Neural cell (in vitro differentiated cells): ENCODE measurements at regions not wholly inside any gene's neighbourhood (a gene's known extent, or its start where the extent isn't known, plus 50 kb on each side); places are given as distances from the start of the nearest gene placed in this dataset.

Source experiments
- CTCF ChIP-seq: fragments of 450-650 bp; IDR thresholded peaks from 2 replicates; pipeline ENCODE4 v1.5.1; 2014; ENCODE audit warnings: antibody characterized with exemption, mild to moderate bottlenecking, moderate library complexity; ENCODE audit not compliant: poor library complexity, severe bottlenecking
- EZH2 ChIP-seq: fragments of 200-600, 300-800 bp; shearing (Covaris generic), sonication (generic); IDR thresholded peaks from 2 replicates; pipeline ENCODE4 v1.6.1; 2014; ENCODE audit warnings: antibody characterized with exemption, low read length, borderline replicate concordance, mild to moderate bottlenecking; ENCODE audit not compliant: insufficient read depth, poor library complexity, severe bottlenecking
- MXI1 ChIP-seq: fragments of 450-650 bp; conservative IDR thresholded peaks from 2 replicates; pipeline ENCODE4 v1.6.1; 2014; ENCODE audit warnings: antibody characterized with exemption, mild to moderate bottlenecking; ENCODE audit not compliant: poor library complexity, severe bottlenecking
- POLR2AphosphoS5 ChIP-seq: IDR thresholded peaks from 2 replicates; pipeline ENCODE4 v1.6.1; 2012
- RAD21 ChIP-seq: fragments of 450-650 bp; conservative IDR thresholded peaks from 2 replicates; pipeline ENCODE4 v1.6.1; 2014; ENCODE audit warnings: antibody characterized with exemption, mild to moderate bottlenecking, moderate library complexity
- SMC3 ChIP-seq: fragments of 450-650 bp; conservative IDR thresholded peaks from 2 replicates; pipeline ENCODE4 v1.6.1; 2014; ENCODE audit warnings: antibody characterized with exemption, mild to moderate bottlenecking, moderate library complexity; ENCODE audit not compliant: poor library complexity
- TAF1 ChIP-seq: IDR thresholded peaks from 2 replicates; pipeline ENCODE4 v1.6.1; 2012; ENCODE audit warnings: low read depth
- TF ChIP-seq, protein P1 (sequence below): IDR thresholded peaks from 2 replicates; pipeline ENCODE4 v1.6.1; 2012; ENCODE audit warnings: borderline replicate concordance

- TF ChIP-seq, protein P1, sequence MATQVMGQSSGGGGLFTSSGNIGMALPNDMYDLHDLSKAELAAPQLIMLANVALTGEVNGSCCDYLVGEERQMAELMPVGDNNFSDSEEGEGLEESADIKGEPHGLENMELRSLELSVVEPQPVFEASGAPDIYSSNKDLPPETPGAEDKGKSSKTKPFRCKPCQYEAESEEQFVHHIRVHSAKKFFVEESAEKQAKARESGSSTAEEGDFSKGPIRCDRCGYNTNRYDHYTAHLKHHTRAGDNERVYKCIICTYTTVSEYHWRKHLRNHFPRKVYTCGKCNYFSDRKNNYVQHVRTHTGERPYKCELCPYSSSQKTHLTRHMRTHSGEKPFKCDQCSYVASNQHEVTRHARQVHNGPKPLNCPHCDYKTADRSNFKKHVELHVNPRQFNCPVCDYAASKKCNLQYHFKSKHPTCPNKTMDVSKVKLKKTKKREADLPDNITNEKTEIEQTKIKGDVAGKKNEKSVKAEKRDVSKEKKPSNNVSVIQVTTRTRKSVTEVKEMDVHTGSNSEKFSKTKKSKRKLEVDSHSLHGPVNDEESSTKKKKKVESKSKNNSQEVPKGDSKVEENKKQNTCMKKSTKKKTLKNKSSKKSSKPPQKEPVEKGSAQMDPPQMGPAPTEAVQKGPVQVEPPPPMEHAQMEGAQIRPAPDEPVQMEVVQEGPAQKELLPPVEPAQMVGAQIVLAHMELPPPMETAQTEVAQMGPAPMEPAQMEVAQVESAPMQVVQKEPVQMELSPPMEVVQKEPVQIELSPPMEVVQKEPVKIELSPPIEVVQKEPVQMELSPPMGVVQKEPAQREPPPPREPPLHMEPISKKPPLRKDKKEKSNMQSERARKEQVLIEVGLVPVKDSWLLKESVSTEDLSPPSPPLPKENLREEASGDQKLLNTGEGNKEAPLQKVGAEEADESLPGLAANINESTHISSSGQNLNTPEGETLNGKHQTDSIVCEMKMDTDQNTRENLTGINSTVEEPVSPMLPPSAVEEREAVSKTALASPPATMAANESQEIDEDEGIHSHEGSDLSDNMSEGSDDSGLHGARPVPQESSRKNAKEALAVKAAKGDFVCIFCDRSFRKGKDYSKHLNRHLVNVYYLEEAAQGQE = no peak
- TF ChIP-seq CTCF = no peak
- no peak for TF ChIP-seq POLR2AphosphoS5
- no peak for TF ChIP-seq EZH2
- TF ChIP-seq MXI1 = no peak
- no peak for TF ChIP-seq TAF1
- no peak for TF ChIP-seq RAD21
- TF ChIP-seq SMC3 = no peak
Observed at GRCh38 chr4:159867673-159868072, 764.8 kb downstream of the RAPGEF2 start.
